ENCODE measurements at regions not wholly inside any gene's neighbourhood (a gene's known extent, or its start where the extent isn't known, plus 50 kb on each side); places are given as distances from the start of the nearest gene placed in this dataset.
"Not testable (repeated sequence)": the region's sequence is repeated elsewhere in the genome, so short reads cannot be mapped to it uniquely, and the experiment has no call there.

- no peak for DNase-seq
- Histone ChIP-seq H3K36me3 (replicated peaks; ENCODE audit: control insufficient read depth, insufficient read depth, low read length) (no peaks in the 10 kb centered on the region), H3K27me3 (ENCODE audit: control insufficient read depth, insufficient read depth, low read length) (no peaks in the 10 kb centered on the region), H3K4me3 (ENCODE audit: insufficient read depth, low read depth, low read length) (no peak overlapping the region)
Observed at GRCh38 chr9:110015759-110016158, 192.2 kb downstream of the C9orf152 start.

- H3K4me3 ChIP-seq (ENCODE audit: insufficient read depth, low read depth, low read length): no peak overlapping the region
- no peak for DNase-seq
- no peaks in the 10 kb centered on the region for H3K27me3 ChIP-seq (ENCODE audit: control insufficient read depth, insufficient read depth, low read length)
- H3K36me3 ChIP-seq (replicated peaks; ENCODE audit: control insufficient read depth, insufficient read depth, low read length): no peaks in the 10 kb centered on the region
Observed at GRCh38 chr9:110016340-110016739, 191.6 kb downstream of the C9orf152 start.

GRCh38 chr9:110020216-110020615, 187.7 kb downstream of the C9orf152 start:
- H3K4me3 ChIP-seq (ENCODE audit: insufficient read depth, low read depth, low read length); H3K27me3 ChIP-seq (ENCODE audit: control insufficient read depth, insufficient read depth, low read length); H3K36me3 ChIP-seq (replicated peaks; ENCODE audit: control insufficient read depth, insufficient read depth, low read length); DNase-seq: not testable (repeated sequence)

- Histone ChIP-seq H3K36me3 (replicated peaks; ENCODE audit: control insufficient read depth, insufficient read depth, low read length) (no peaks in the 10 kb centered on the region), H3K4me3 (ENCODE audit: insufficient read depth, low read depth, low read length) (no peak overlapping the region), H3K27me3 (ENCODE audit: control insufficient read depth, insufficient read depth, low read length) (no peaks in the 10 kb centered on the region)
- DNase-seq: no peak
Observed at GRCh38 chr9:110021891-110022290, 186.1 kb downstream of the C9orf152 start.

GRCh38 chr9:110023221-110023620, 184.7 kb downstream of the C9orf152 start:
- not testable (repeated sequence) for H3K4me3 ChIP-seq (ENCODE audit: insufficient read depth, low read depth, low read length); DNase-seq; H3K27me3 ChIP-seq (ENCODE audit: control insufficient read depth, insufficient read depth, low read length)

GRCh38 chr9:110025551-110026170, 182.3 kb downstream of the C9orf152 start:
- no peak overlapping the region for H3K4me3 ChIP-seq (ENCODE audit: insufficient read depth, low read depth, low read length)
- H3K27me3 ChIP-seq (ENCODE audit: control insufficient read depth, insufficient read depth, low read length): no peaks in the 10 kb centered on the region
- H3K36me3 ChIP-seq (replicated peaks; ENCODE audit: control insufficient read depth, insufficient read depth, low read length): no peaks in the 10 kb centered on the region
- no peak for DNase-seq

More at GRCh38 chr9:110023221-110023620, 184.7 kb downstream of the C9orf152 start:
- not testable (repeated sequence) for H3K36me3 ChIP-seq (replicated peaks; ENCODE audit: control insufficient read depth, insufficient read depth, low read length)

GRCh38 chr9:110027671-110028081, 180.3 kb downstream of the C9orf152 start:
- DNase-seq: no peak
- Histone ChIP-seq H3K4me3 (ENCODE audit: insufficient read depth, low read depth, low read length) (no peak overlapping the region), H3K36me3 (replicated peaks; ENCODE audit: control insufficient read depth, insufficient read depth, low read length) (no peaks in the 10 kb centered on the region), H3K27me3 (ENCODE audit: control insufficient read depth, insufficient read depth, low read length) (no peaks in the 10 kb centered on the region)

GRCh38 chr9:110028271-110028670, 179.7 kb downstream of the C9orf152 start:
- no peak overlapping the region for H3K4me3 ChIP-seq (ENCODE audit: insufficient read depth, low read depth, low read length)
- DNase-seq: no peak
- H3K27me3 ChIP-seq (ENCODE audit: control insufficient read depth, insufficient read depth, low read length): no peaks in the 10 kb centered on the region
- H3K36me3 ChIP-seq (replicated peaks; ENCODE audit: control insufficient read depth, insufficient read depth, low read length): no peaks in the 10 kb centered on the region

- H3K4me3 ChIP-seq (ENCODE audit: insufficient read depth, low read depth, low read length): no peak overlapping the region
- H3K36me3 ChIP-seq (replicated peaks; ENCODE audit: control insufficient read depth, insufficient read depth, low read length): no peaks in the 10 kb centered on the region
- H3K27me3 ChIP-seq (ENCODE audit: control insufficient read depth, insufficient read depth, low read length): no peaks in the 10 kb centered on the region
- DNase-seq: no peak
Observed at GRCh38 chr9:110028676-110029075, 179.3 kb downstream of the C9orf152 start.

- Histone ChIP-seq H3K4me3 (ENCODE audit: insufficient read depth, low read depth, low read length) (no peak overlapping the region), H3K36me3 (replicated peaks; ENCODE audit: control insufficient read depth, insufficient read depth, low read length) (no peaks in the 10 kb centered on the region), H3K27me3 (ENCODE audit: control insufficient read depth, insufficient read depth, low read length) (no peaks in the 10 kb centered on the region)
- no peak for DNase-seq
Observed at GRCh38 chr9:110029429-110029955, 178.5 kb downstream of the C9orf152 start.

GRCh38 chr9:110029956-110030480, 177.9 kb downstream of the C9orf152 start:
- DNase-seq: no peak
- no peak overlapping the region for H3K4me3 ChIP-seq (ENCODE audit: insufficient read depth, low read depth, low read length)
- no peaks in the 10 kb centered on the region for H3K36me3 ChIP-seq (replicated peaks; ENCODE audit: control insufficient read depth, insufficient read depth, low read length)
- no peaks in the 10 kb centered on the region for H3K27me3 ChIP-seq (ENCODE audit: control insufficient read depth, insufficient read depth, low read length)

- Histone ChIP-seq H3K27me3 (ENCODE audit: control insufficient read depth, insufficient read depth, low read length) (no peaks in the 10 kb centered on the region), H3K36me3 (replicated peaks; ENCODE audit: control insufficient read depth, insufficient read depth, low read length) (no peaks in the 10 kb centered on the region), H3K4me3 (ENCODE audit: insufficient read depth, low read depth, low read length) (no peak overlapping the region)
- DNase-seq: no peak
Observed at GRCh38 chr9:110030632-110031031, 177.3 kb downstream of the C9orf152 start.

- H3K4me3 ChIP-seq (ENCODE audit: insufficient read depth, low read depth, low read length): no peak overlapping the region
Observed at GRCh38 chr9:110031511-110032173, 176.3 kb downstream of the C9orf152 start.

GRCh38 chr9:110032532-110032931, 175.4 kb downstream of the C9orf152 start:
- not testable (repeated sequence) for DNase-seq; H3K27me3 ChIP-seq (ENCODE audit: control insufficient read depth, insufficient read depth, low read length); H3K36me3 ChIP-seq (replicated peaks; ENCODE audit: control insufficient read depth, insufficient read depth, low read length); H3K4me3 ChIP-seq (ENCODE audit: insufficient read depth, low read depth, low read length)

More at GRCh38 chr9:110031511-110032173, 176.3 kb downstream of the C9orf152 start:
- Histone ChIP-seq H3K27me3 (ENCODE audit: control insufficient read depth, insufficient read depth, low read length) (no peaks in the 10 kb centered on the region), H3K36me3 (replicated peaks; ENCODE audit: control insufficient read depth, insufficient read depth, low read length) (no peaks in the 10 kb centered on the region)
- DNase-seq: no peak

GRCh38 chr9:110033869-110034268, 174.1 kb downstream of the C9orf152 start:
- no peaks in the 10 kb centered on the region for H3K36me3 ChIP-seq (replicated peaks; ENCODE audit: control insufficient read depth, insufficient read depth, low read length)
- no peak for DNase-seq
- no peaks in the 10 kb centered on the region for H3K27me3 ChIP-seq (ENCODE audit: control insufficient read depth, insufficient read depth, low read length)
- H3K4me3 ChIP-seq (ENCODE audit: insufficient read depth, low read depth, low read length): no peak overlapping the region

Data from H7 (cell line).